Kidney (tissue), 13 donors: ENCODE measurements at regions not wholly inside any gene's neighbourhood (a gene's known extent, or its start where the extent isn't known, plus 50 kb on each side); places are given as distances from the start of the nearest gene placed in this dataset.

Experiments used
- DNase-seq, 5 donors: peaks; one replicate each; pipeline ENCODE4 v3.0.0-alpha.2; 2013 to 2020
- FAIRE-seq: peaks from 2 replicates; lab custom pipeline; 2012; peaks lifted over from hg19 to GRCh38; lab: Jason Lieb, UNC
- H3K27ac ChIP-seq, 2 donors: one replicate each; pipeline ENCODE4 v1.7.0; 2013; ENCODE audit warnings: low read depth in 2 of 2, low read length in 2 of 2, inconsistent platforms in 1 of 2
- H3K27me3 ChIP-seq: one replicate; pipeline ENCODE4 v1.7.1; 2013; ENCODE audit warnings: low read length, inconsistent platforms; ENCODE audit not compliant: control insufficient read depth, insufficient read depth
- H3K36me3 ChIP-seq, 3 donors: one replicate each; pipeline versions ENCODE4 v1.7.0 to v1.7.1; 2013; ENCODE audit warnings: low read length in 3 of 3, control low read depth in 1 of 3, inconsistent platforms in 1 of 3; ENCODE audit not compliant: insufficient read depth in 3 of 3, control insufficient read depth in 2 of 3
- H3K4me1 ChIP-seq, 3 donors: one replicate each; pipeline versions ENCODE4 v1.7.0 to v1.7.1; 2013; ENCODE audit warnings: low read length in 3 of 3, inconsistent platforms in 1 of 3, low read depth in 1 of 3; ENCODE audit not compliant: control insufficient read depth in 2 of 3, insufficient read depth in 2 of 3
- H3K4me3 ChIP-seq, 3 donors: one replicate each; pipeline versions ENCODE4 v1.7.0 to v1.8.1; 2013; ENCODE audit warnings: low read length in 3 of 3, control low read depth in 1 of 3, inconsistent platforms in 1 of 3
- H3K9ac ChIP-seq, 3 donors: one replicate each; pipeline versions ENCODE4 v1.7.0 to v1.7.1; 2013; ENCODE audit warnings: low read length in 3 of 3, control low read depth in 1 of 3, inconsistent platforms in 1 of 3
- H3K9me3 ChIP-seq, 3 donors: one replicate each; pipeline versions ENCODE4 v1.7.0 to v1.7.1; 2013; ENCODE audit warnings: low read length in 3 of 3, control low read depth in 1 of 3, inconsistent platforms in 1 of 3; ENCODE audit not compliant: control insufficient read depth in 2 of 3, insufficient read depth in 1 of 3
- intact Hi-C: fragments of 100-400 bp; cut with DNase I; formaldehyde crosslinking; loops from one replicate; pipeline ENCODE4 v1.11.1; 2022
- TF ChIP-seq, protein P1 (sequence below): IDR thresholded peaks from 3 replicates; pipeline ENCODE4 v1.5.1; 2012; ENCODE audit warnings: mild to moderate bottlenecking, moderate library complexity, borderline replicate concordance; ENCODE audit not compliant: insufficient read depth; ENCODE audit errors: extremely low read depth
- donor health status: control.
- donor health status: control.
- donor health status: control.
- donor health status: control.
- donor health status: control.
- donor health status: DM: yes; HTN: yes; CAD: no.
- donor health status: Normal renal cell carcinoma (clear cell type).

DNA sequence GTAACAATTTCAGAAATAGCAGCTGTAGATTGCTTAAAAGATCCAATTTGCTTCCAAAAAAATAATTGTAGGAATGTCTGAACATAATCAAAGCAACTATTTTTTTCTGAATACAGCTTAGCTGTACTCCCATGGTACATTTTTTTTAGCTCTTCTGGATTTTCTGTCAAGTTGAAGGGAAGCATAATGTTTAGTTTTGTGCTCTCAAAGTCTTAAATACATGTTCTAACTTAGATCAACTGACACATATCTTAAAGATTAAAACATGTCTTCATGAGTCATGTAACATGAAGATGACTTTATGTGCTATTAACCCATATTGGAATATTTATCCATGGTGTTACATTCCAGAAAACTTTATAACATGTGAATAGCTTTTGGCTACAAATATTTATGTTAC, 255.7 kb downstream of the BTG1 start:
- FAIRE-seq, result no peak
- peak in 1 of 5 donors; percentile 19 for DNase-seq
- Histone ChIP-seq H3K4me3 (no peak overlapping the region), H3K4me1 (no peaks in the 10 kb centered on the region), H3K9me3 (no peaks in the 10 kb centered on the region), H3K9ac (no peak overlapping the region), H3K27ac (no peak overlapping the region), H3K36me3 (no peaks in the 10 kb centered on the region), H3K27me3 (no peaks in the 10 kb centered on the region)
- intact Hi-C loops, result no loop called here
- TF ChIP-seq, protein P1, sequence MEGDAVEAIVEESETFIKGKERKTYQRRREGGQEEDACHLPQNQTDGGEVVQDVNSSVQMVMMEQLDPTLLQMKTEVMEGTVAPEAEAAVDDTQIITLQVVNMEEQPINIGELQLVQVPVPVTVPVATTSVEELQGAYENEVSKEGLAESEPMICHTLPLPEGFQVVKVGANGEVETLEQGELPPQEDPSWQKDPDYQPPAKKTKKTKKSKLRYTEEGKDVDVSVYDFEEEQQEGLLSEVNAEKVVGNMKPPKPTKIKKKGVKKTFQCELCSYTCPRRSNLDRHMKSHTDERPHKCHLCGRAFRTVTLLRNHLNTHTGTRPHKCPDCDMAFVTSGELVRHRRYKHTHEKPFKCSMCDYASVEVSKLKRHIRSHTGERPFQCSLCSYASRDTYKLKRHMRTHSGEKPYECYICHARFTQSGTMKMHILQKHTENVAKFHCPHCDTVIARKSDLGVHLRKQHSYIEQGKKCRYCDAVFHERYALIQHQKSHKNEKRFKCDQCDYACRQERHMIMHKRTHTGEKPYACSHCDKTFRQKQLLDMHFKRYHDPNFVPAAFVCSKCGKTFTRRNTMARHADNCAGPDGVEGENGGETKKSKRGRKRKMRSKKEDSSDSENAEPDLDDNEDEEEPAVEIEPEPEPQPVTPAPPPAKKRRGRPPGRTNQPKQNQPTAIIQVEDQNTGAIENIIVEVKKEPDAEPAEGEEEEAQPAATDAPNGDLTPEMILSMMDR, result no peak

DNA sequence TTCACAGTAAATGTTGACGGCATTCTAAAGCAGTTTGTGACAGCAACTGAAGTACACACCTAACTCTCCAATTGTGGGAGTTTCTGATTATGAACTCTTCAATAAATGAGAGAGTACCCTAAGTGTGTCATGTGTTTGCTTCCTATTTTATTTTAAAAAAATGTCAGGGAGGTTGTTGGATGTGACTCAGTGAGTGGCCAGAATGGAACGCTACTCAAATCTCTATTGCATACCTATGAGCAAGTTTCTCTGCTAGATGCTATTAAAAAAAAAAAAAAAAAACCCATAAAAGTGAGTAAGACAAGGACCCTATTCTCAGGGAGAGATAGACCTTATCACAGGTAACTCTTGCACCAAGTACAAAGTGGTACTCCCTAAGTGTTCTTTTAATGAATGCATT, 256.6 kb downstream of the BTG1 start:
- DNase-seq (no peak), FAIRE-seq (no peak)
- no peaks in the 10 kb centered on the region for H3K36me3 ChIP-seq
- H3K4me3 ChIP-seq, result no peak overlapping the region
- no peak overlapping the region for H3K27ac ChIP-seq
- intact Hi-C loops, result no loop called here
- no peaks in the 10 kb centered on the region for H3K27me3 ChIP-seq
- H3K9ac ChIP-seq, result no peak overlapping the region
- TF ChIP-seq, protein P1, result no peak
- no peaks in the 10 kb centered on the region for H3K9me3 ChIP-seq
- no peaks in the 10 kb centered on the region for H3K4me1 ChIP-seq

DNA sequence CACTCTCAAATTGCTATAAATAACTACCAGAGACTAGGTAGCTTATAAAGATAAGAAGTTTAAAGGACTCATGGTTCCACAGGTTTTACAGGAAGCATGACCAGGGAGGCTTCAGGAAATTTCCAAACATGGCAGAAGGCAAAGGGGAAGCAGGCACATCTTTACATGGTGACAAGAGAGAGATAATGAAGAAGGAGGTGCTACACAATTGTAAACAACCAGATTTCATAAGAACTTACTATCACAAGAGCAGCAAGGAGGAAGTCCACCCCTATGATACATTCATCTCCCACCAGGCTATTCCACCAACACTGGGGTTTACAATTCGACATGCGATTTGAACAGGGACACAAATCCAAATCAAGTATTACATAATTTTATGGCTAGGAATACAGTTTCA, 257.7 kb downstream of the BTG1 start:
- Histone ChIP-seq H3K4me3 (no peak overlapping the region), H3K36me3 (no peaks in the 10 kb centered on the region), H3K9ac (no peak overlapping the region), H3K4me1 (no peaks in the 10 kb centered on the region), H3K9me3 (no peaks in the 10 kb centered on the region), H3K27ac (no peak overlapping the region), H3K27me3 (no peaks in the 10 kb centered on the region)
- no peak for DNase-seq
- no peak for FAIRE-seq
- intact Hi-C loops, result no loop called here
- TF ChIP-seq, protein P1, result no peak
